HEK293 (cell line): ENCODE measurements at regions not wholly inside any gene's neighbourhood (a gene's known extent, or its start where the extent isn't known, plus 50 kb on each side); places are given as distances from the start of the nearest gene placed in this dataset.
A peak's percentile ranks its signal among the peaks of the same experiment; 100 is the strongest.

Experiments used
- CTCF ChIA-PET: fragments of 350-600 bp; formaldehyde crosslinking; extraction: SDS; loops from one replicate; lab custom pipeline; 2021; ENCODE audit warnings: antibody characterized with exemption; lab: Yijun Ruan, JAX
- POLR2A ChIA-PET: fragments of 300-600 bp; formaldehyde crosslinking; extraction: SDS; loops from one replicate; lab custom pipeline; 2020; ENCODE audit warnings: antibody characterized with exemption, inconsistent platforms; lab: Yijun Ruan, JAX
- H3K27ac ChIP-seq: fragments of 200-500 bp; sonication (Bioruptor generic); 2 replicates; pipeline ENCODE4 v1.5.1; 2014; ENCODE audit warnings: low read depth, low read length, control low read depth, inconsistent platforms; ENCODE audit errors: extremely low read depth
- H3K36me3 ChIP-seq, 2 experiments: fragments of 200-500 bp in 1 of 2; sonication (Bioruptor generic) in 1 of 2; 1 replicate in 1 of 2; 2 replicates in 1 of 2; pipeline ENCODE4 v1.5.1; 2014 to 2017; ENCODE audit warnings: inconsistent platforms in 2 of 2, low read length in 2 of 2; ENCODE audit not compliant: control insufficient read depth in 2 of 2, insufficient read depth in 1 of 2
- H3K4me1 ChIP-seq: fragments of 200-500 bp; sonication (Bioruptor generic); 2 replicates; pipeline ENCODE4 v1.5.1; 2014; ENCODE audit warnings: mild to moderate bottlenecking, low read length, inconsistent platforms; ENCODE audit not compliant: control insufficient read depth, insufficient read depth
- H3K4me3 ChIP-seq: 2 replicates; pipeline ENCODE4 v1.5.1; 2011; ENCODE audit warnings: low read depth, mild to moderate bottlenecking, control low read depth, low read length, moderate library complexity
- H3K9me3 ChIP-seq: fragments of 200-500 bp; sonication (Bioruptor generic); 2 replicates; pipeline ENCODE4 v1.5.1; 2014; ENCODE audit warnings: low read depth, low read length, inconsistent platforms; ENCODE audit not compliant: control insufficient read depth, insufficient read depth
- FEZF1 ChIP-seq: fragments of 450-650 bp; formaldehyde crosslinking; IDR thresholded peaks from 2 replicates; pipeline ENCODE4 v1.5.1; 2016; ENCODE audit warnings: missing biosample characterization, missing genetic modification characterization
- GLIS1 ChIP-seq: fragments of 450-650 bp; formaldehyde crosslinking; IDR thresholded peaks from 2 replicates; pipeline ENCODE4 v1.5.1; 2016; ENCODE audit warnings: missing biosample characterization, missing genetic modification characterization
- HOXA7 ChIP-seq: sonication (generic); formaldehyde crosslinking; IDR thresholded peaks from 2 replicates; pipeline ENCODE4 v1.8.1; 2022; ENCODE audit warnings: missing genetic modification reagents, borderline replicate concordance
- HOXC10 ChIP-seq: sonication (generic); formaldehyde crosslinking; IDR thresholded peaks from 2 replicates; pipeline ENCODE4 v1.8.1; 2023; ENCODE audit warnings: mild to moderate bottlenecking, missing genetic modification reagents
- IKZF3 ChIP-seq: fragments of 450-650 bp; IDR thresholded peaks from 2 replicates; pipeline ENCODE4 v1.5.0; 2018; ENCODE audit warnings: missing biosample characterization, mild to moderate bottlenecking, missing genetic modification characterization, moderate library complexity
- OSR2 ChIP-seq: fragments of 450-650 bp; formaldehyde crosslinking; IDR thresholded peaks from 2 replicates; pipeline ENCODE4 v1.5.1; 2016; ENCODE audit warnings: missing biosample characterization, missing genetic modification characterization
- PRDM1 ChIP-seq: fragments of 450-650 bp; formaldehyde crosslinking; IDR thresholded peaks from 2 replicates; pipeline ENCODE4; 2016; ENCODE audit warnings: missing biosample characterization, missing genetic modification characterization
- RBAK ChIP-seq: fragments of 450-650 bp; formaldehyde crosslinking; IDR thresholded peaks from 2 replicates; pipeline ENCODE4 v1.5.1; 2016; ENCODE audit warnings: missing biosample characterization, missing genetic modification characterization
- SCRT1 ChIP-seq: fragments of 450-650 bp; formaldehyde crosslinking; IDR thresholded peaks from 2 replicates; pipeline ENCODE4 v1.5.1; 2016; ENCODE audit warnings: missing biosample characterization, missing genetic modification characterization, borderline replicate concordance
- SCRT2 ChIP-seq: fragments of 450-650 bp; formaldehyde crosslinking; IDR thresholded peaks from 2 replicates; pipeline ENCODE4 v1.5.1; 2016; ENCODE audit warnings: missing biosample characterization, missing genetic modification characterization
- SP7 ChIP-seq: fragments of 450-650 bp; formaldehyde crosslinking; IDR thresholded peaks from 2 replicates; pipeline ENCODE4 v1.5.1; 2016; ENCODE audit warnings: missing biosample characterization, missing genetic modification characterization
- TCF7L2 ChIP-seq: IDR thresholded peaks from 2 replicates; pipeline ENCODE4 v1.6.1; 2011; ENCODE audit warnings: low read depth, mild to moderate bottlenecking, inconsistent platforms, low read length, moderate library complexity, borderline replicate concordance
- WT1 ChIP-seq: fragments of 450-650 bp; formaldehyde crosslinking; IDR thresholded peaks from 2 replicates; pipeline ENCODE4 v1.5.1; 2016; ENCODE audit warnings: missing biosample characterization, missing genetic modification characterization
- ZBTB17 ChIP-seq: fragments of 450-650 bp; formaldehyde crosslinking; IDR thresholded peaks from 2 replicates; pipeline ENCODE4 v1.5.1; 2016; ENCODE audit warnings: missing biosample characterization, missing genetic modification characterization
- ZBTB21 ChIP-seq: fragments of 450-650 bp; formaldehyde crosslinking; IDR thresholded peaks from 2 replicates; pipeline ENCODE4 v1.5.1; 2017; ENCODE audit warnings: missing biosample characterization, missing genetic modification characterization
- ZBTB8A ChIP-seq: fragments of 450-650 bp; formaldehyde crosslinking; IDR thresholded peaks from 2 replicates; pipeline ENCODE4 v1.5.1; 2016; ENCODE audit warnings: missing biosample characterization, missing genetic modification characterization
- ZFHX2 ChIP-seq: fragments of 450-650 bp; formaldehyde crosslinking; conservative IDR thresholded peaks from 2 replicates; pipeline ENCODE4 v1.5.1; 2016; ENCODE audit warnings: missing biosample characterization, missing genetic modification characterization
- ZIC2 ChIP-seq: fragments of 450-650 bp; formaldehyde crosslinking; IDR thresholded peaks from 2 replicates; pipeline ENCODE4 v1.5.1; 2016; ENCODE audit warnings: missing biosample characterization, missing genetic modification characterization
- ZNF10 ChIP-seq: fragments of 450-650 bp; formaldehyde crosslinking; IDR thresholded peaks from 2 replicates; pipeline ENCODE4 v1.5.1; 2017; ENCODE audit warnings: missing biosample characterization, missing genetic modification characterization
- ZNF155 ChIP-seq: fragments of 450-650 bp; formaldehyde crosslinking; IDR thresholded peaks from 2 replicates; pipeline ENCODE4 v1.5.1; 2016; ENCODE audit warnings: missing biosample characterization, missing genetic modification characterization
- ZNF174 ChIP-seq: fragments of 450-650 bp; formaldehyde crosslinking; IDR thresholded peaks from 2 replicates; pipeline ENCODE4 v1.5.0; 2017; ENCODE audit warnings: missing biosample characterization, mild to moderate bottlenecking, missing genetic modification characterization
- ZNF335 ChIP-seq: fragments of 450-650 bp; formaldehyde crosslinking; conservative IDR thresholded peaks from 2 replicates; pipeline ENCODE4 v1.5.1; 2016; ENCODE audit warnings: missing biosample characterization, missing genetic modification characterization
- ZNF530 ChIP-seq: fragments of 450-650 bp; formaldehyde crosslinking; IDR thresholded peaks from 2 replicates; pipeline ENCODE4 v1.5.1; 2016; ENCODE audit warnings: low read depth, missing biosample characterization, missing genetic modification characterization
- ZNF549 ChIP-seq: fragments of 450-650 bp; IDR thresholded peaks from 2 replicates; pipeline ENCODE4 v1.5.1; 2018; ENCODE audit warnings: missing biosample characterization, missing genetic modification characterization, mild to moderate bottlenecking, inconsistent platforms, moderate library complexity
- ZSCAN23 ChIP-seq: fragments of 450-650 bp; formaldehyde crosslinking; IDR thresholded peaks from 2 replicates; pipeline ENCODE4 v1.5.1; 2016; ENCODE audit warnings: missing biosample characterization, missing genetic modification characterization
- ZXDB ChIP-seq: fragments of 450-650 bp; formaldehyde crosslinking; IDR thresholded peaks from 2 replicates; pipeline ENCODE4 v1.5.1; 2016; ENCODE audit warnings: missing biosample characterization, missing genetic modification characterization
- TF ChIP-seq, protein P1 (sequence below): fragments of 450-650 bp; formaldehyde crosslinking; IDR thresholded peaks from 2 replicates; pipeline ENCODE4 v1.5.1; 2016; ENCODE audit warnings: missing biosample characterization, missing genetic modification characterization
- TF ChIP-seq, protein P2 (sequence below): fragments of 450-650 bp; formaldehyde crosslinking; IDR thresholded peaks from 2 replicates; pipeline ENCODE4 v1.5.1; 2016; ENCODE audit warnings: missing biosample characterization, missing genetic modification characterization
- TF ChIP-seq, protein P3 (sequence below): fragments of 450-650 bp; formaldehyde crosslinking; IDR thresholded peaks from 2 replicates; pipeline ENCODE4 v1.5.1; 2016; ENCODE audit warnings: missing biosample characterization, missing genetic modification characterization
- TF ChIP-seq, protein P4 (sequence below): fragments of 450-650 bp; IDR thresholded peaks from 2 replicates; pipeline ENCODE4 v1.5.1; 2018; ENCODE audit warnings: missing biosample characterization, mild to moderate bottlenecking, missing genetic modification characterization
- TF ChIP-seq, protein P5 (sequence below): fragments of 450-650 bp; formaldehyde crosslinking; IDR thresholded peaks from 2 replicates; pipeline ENCODE4 v1.5.1; 2017; ENCODE audit warnings: missing biosample characterization, missing genetic modification characterization

DNA sequence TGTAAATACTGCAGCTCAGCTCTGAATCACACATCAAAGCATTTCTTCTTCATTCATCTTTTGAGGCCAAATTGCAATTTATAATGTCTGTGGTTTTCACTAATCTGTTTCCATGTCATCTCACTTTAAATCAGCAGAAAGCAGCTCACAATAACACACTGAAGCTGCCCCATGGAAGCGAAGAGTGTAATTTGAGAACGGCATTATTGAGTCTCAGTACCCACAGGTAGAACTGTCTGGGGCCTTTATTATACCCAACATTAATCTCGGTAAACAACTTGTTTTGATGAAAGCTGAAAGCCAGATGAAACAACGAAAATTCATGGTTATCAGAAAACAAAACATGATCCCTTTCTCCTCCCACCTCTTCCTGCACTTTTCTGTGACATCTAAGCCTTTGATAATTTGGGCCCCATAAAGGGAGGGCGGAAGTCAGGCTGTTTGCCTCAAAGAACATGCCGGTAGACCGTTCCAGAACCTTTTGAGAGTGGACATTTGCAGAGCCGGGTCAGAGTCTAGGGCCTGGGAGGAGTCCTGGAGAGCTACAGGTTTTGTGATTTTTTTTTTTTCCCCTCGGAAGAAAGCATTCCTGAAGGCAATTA is 68.2 kb upstream of the SESN3 start:
- Histone ChIP-seq H3K27ac (peak overlapping the region; percentile 53), H3K9me3 (no peaks in the 10 kb centered on the region), H3K4me3 (no peak overlapping the region), H3K36me3 (no peaks in the 10 kb centered on the region), H3K4me1 (peaks cover 12% of the 10 kb centered on the region)
- POLR2A ChIA-PET, result interaction anchor here (2.0 kb wide), 1 partner anchor 68 kb away, joined by 14 read pairs; the partner anchor contains the start of gene SESN3
- CTCF ChIA-PET, result interaction anchor here (0.6 to 1.5 kb wide), 2 partner anchors 278 to 406 kb away, joined by 3 to 5 read pairs; no protein-coding TSS in a partner anchor
- TF ChIP-seq IKZF3 (tag by site-specific recombination), result no peak
- peak; percentile 59; the same call in 1 of the 2 replicates for TF ChIP-seq ZXDB
- no peak for TF ChIP-seq ZNF10
- TF ChIP-seq SCRT2, result peak; percentile 88
- no peak for TF ChIP-seq ZNF549 (tag by site-specific recombination)
- TF ChIP-seq, protein P1, sequence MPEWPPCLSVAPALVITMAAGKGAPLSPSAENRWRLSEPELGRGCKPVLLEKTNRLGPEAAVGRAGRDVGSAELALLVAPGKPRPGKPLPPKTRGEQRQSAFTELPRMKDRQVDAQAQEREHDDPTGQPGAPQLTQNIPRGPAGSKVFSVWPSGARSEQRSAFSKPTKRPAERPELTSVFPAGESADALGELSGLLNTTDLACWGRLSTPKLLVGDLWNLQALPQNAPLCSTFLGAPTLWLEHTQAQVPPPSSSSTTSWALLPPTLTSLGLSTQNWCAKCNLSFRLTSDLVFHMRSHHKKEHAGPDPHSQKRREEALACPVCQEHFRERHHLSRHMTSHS (tag by site-specific recombination), result no peak
- TF ChIP-seq ZIC2, result no peak
- peak; percentile 28; the same call in 1 of the 2 replicates for TF ChIP-seq ZBTB17 (tag by site-specific recombination)
- TF ChIP-seq ZNF335 (tag by site-specific recombination), result peak; percentile 32; the same call in 1 of the 2 replicates
- TF ChIP-seq, protein P2, sequence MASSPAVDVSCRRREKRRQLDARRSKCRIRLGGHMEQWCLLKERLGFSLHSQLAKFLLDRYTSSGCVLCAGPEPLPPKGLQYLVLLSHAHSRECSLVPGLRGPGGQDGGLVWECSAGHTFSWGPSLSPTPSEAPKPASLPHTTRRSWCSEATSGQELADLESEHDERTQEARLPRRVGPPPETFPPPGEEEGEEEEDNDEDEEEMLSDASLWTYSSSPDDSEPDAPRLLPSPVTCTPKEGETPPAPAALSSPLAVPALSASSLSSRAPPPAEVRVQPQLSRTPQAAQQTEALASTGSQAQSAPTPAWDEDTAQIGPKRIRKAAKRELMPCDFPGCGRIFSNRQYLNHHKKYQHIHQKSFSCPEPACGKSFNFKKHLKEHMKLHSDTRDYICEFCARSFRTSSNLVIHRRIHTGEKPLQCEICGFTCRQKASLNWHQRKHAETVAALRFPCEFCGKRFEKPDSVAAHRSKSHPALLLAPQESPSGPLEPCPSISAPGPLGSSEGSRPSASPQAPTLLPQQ (tag by site-specific recombination), result 0 out of 2 replicates have a peak, but pooled peaks have one; percentile 25
- TF ChIP-seq GLIS1 (tag by site-specific recombination), result peak; percentile 78
- TF ChIP-seq ZFHX2 (tag by site-specific recombination), result 0 out of 2 replicates have a peak, but pooled peaks have one; percentile 9
- TF ChIP-seq HOXA7 (CRISPR knock-in tag), result no peak
- TF ChIP-seq, protein P3, sequence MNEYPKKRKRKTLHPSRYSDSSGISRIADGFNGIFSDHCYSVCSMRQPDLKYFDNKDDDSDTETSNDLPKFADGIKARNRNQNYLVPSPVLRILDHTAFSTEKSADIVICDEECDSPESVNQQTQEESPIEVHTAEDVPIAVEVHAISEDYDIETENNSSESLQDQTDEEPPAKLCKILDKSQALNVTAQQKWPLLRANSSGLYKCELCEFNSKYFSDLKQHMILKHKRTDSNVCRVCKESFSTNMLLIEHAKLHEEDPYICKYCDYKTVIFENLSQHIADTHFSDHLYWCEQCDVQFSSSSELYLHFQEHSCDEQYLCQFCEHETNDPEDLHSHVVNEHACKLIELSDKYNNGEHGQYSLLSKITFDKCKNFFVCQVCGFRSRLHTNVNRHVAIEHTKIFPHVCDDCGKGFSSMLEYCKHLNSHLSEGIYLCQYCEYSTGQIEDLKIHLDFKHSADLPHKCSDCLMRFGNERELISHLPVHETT (tag by site-specific recombination), result no peak
- TF ChIP-seq FEZF1 (tag by site-specific recombination), result peak; percentile 67
- peak; percentile 74; the same call in 1 of the 2 replicates for TF ChIP-seq OSR2
- 0 out of 2 replicates have a peak, but pooled peaks have one; percentile 24 for TF ChIP-seq PRDM1
- no peak for TF ChIP-seq ZBTB8A (tag by site-specific recombination)
- TF ChIP-seq WT1 (tag by site-specific recombination), result peak; percentile 70
- no peak for TF ChIP-seq ZNF155 (tag by site-specific recombination)
- no peak for TF ChIP-seq ZNF530 (tag by site-specific recombination)
- TF ChIP-seq, protein P4, sequence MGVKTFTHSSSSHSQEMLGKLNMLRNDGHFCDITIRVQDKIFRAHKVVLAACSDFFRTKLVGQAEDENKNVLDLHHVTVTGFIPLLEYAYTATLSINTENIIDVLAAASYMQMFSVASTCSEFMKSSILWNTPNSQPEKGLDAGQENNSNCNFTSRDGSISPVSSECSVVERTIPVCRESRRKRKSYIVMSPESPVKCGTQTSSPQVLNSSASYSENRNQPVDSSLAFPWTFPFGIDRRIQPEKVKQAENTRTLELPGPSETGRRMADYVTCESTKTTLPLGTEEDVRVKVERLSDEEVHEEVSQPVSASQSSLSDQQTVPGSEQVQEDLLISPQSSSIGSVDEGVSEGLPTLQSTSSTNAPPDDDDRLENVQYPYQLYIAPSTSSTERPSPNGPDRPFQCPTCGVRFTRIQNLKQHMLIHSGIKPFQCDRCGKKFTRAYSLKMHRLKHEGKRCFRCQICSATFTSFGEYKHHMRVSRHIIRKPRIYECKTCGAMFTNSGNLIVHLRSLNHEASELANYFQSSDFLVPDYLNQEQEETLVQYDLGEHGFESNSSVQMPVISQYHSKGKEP (tag by site-specific recombination), result peak; percentile 77; the same call in 1 of the 2 replicates
- peak; percentile 81 for TF ChIP-seq TCF7L2
- peak; percentile 92 for TF ChIP-seq SP7 (tag by site-specific recombination)
- TF ChIP-seq HOXC10, result no peak
- TF ChIP-seq, protein P5, sequence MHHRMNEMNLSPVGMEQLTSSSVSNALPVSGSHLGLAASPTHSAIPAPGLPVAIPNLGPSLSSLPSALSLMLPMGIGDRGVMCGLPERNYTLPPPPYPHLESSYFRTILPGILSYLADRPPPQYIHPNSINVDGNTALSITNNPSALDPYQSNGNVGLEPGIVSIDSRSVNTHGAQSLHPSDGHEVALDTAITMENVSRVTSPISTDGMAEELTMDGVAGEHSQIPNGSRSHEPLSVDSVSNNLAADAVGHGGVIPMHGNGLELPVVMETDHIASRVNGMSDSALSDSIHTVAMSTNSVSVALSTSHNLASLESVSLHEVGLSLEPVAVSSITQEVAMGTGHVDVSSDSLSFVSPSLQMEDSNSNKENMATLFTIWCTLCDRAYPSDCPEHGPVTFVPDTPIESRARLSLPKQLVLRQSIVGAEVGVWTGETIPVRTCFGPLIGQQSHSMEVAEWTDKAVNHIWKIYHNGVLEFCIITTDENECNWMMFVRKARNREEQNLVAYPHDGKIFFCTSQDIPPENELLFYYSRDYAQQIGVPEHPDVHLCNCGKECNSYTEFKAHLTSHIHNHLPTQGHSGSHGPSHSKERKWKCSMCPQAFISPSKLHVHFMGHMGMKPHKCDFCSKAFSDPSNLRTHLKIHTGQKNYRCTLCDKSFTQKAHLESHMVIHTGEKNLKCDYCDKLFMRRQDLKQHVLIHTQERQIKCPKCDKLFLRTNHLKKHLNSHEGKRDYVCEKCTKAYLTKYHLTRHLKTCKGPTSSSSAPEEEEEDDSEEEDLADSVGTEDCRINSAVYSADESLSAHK (tag by site-specific recombination), result peak; percentile 53
- TF ChIP-seq ZNF174 (tag by site-specific recombination), result no peak
- no peak for TF ChIP-seq RBAK (tag by site-specific recombination)
- TF ChIP-seq SCRT1 (tag by site-specific recombination), result peak; percentile 80; the same call in 1 of the 2 replicates
- no peak for TF ChIP-seq ZBTB21 (tag by site-specific recombination)
- no peak for TF ChIP-seq ZSCAN23 (tag by site-specific recombination)
